Heart left ventricle (tissue), 16 donors: ENCODE measurements at regions not wholly inside any gene's neighbourhood (a gene's known extent, or its start where the extent isn't known, plus 50 kb on each side); places are given as distances from the start of the nearest gene placed in this dataset.

Source experiments
- ATAC-seq, 4 donors: fragments of 200-7000 bp; cut with Tn5 transposase; one replicate each; pipeline ENCODE4 v1.9.1; 2020 to 2022; ENCODE audit warnings: moderate library complexity in 4 of 4, mild to moderate bottlenecking in 3 of 4, moderate number of reproducible peaks in 1 of 4
- DNase-seq, 5 donors: peaks; one replicate each; pipeline ENCODE4 v3.0.0-alpha.2; 2020
- H3K27ac ChIP-seq, 12 donors: fragments of 200-600 bp; sonication (generic) in 4 of 12; one replicate each; pipeline versions ENCODE4 v1.5.0 to v1.8.0; 2016 to 2022; ENCODE audit warnings: mild to moderate bottlenecking in 2 of 12
- H3K27me3 ChIP-seq, 9 donors: fragments of 200-600 bp; sonication (generic) in 2 of 9; one replicate each; pipeline versions ENCODE4 v1.5.1 to v1.8.0; 2016 to 2022; ENCODE audit warnings: mild to moderate bottlenecking in 3 of 9
- H3K36me3 ChIP-seq, 9 donors: fragments of 200-600 bp; sonication (generic) in 2 of 9; one replicate each; pipeline versions ENCODE4 v1.5.0 to v1.8.0; 2018 to 2022; ENCODE audit warnings: mild to moderate bottlenecking in 2 of 9
- H3K4me1 ChIP-seq, 12 donors: fragments of 200-600 bp; sonication (generic) in 4 of 12; one replicate each; pipeline versions ENCODE4 v1.5.0 to v1.8.0; 2016 to 2022; ENCODE audit warnings: mild to moderate bottlenecking in 3 of 12
- H3K4me3 ChIP-seq, 12 donors: fragments of 200-600 bp; sonication (generic) in 4 of 12; one replicate each; pipeline versions ENCODE4 v1.5.0 to v1.8.0; 2017 to 2022; ENCODE audit warnings: mild to moderate bottlenecking in 9 of 12, moderate library complexity in 4 of 12
- H3K9me3 ChIP-seq, 12 donors: fragments of 200-600 bp; sonication (generic) in 4 of 12; one replicate each; pipeline versions ENCODE4 v1.5.0 to v1.8.0; 2016 to 2022; ENCODE audit warnings: mild to moderate bottlenecking in 1 of 12
- CTCF ChIP-seq, 12 donors: fragments of 200-600 bp; sonication (generic) in 4 of 12; IDR thresholded peaks; one replicate each; pipeline versions ENCODE4 v1.5.0 to v1.8.0; 2018 to 2022; ENCODE audit warnings: antibody characterized with exemption in 12 of 12, mild to moderate bottlenecking in 5 of 12
- POLR2A ChIP-seq, 2 donors: fragments of 450-650 bp; IDR thresholded peaks; one replicate each; pipeline ENCODE4 v1.6.1; 2017; ENCODE audit warnings: antibody characterized with exemption in 2 of 2, mild to moderate bottlenecking in 2 of 2, moderate library complexity in 2 of 2
- WGBS, 4 donors: extraction: QIAGEN DNeasy Blood & Tissue Kit in 2 of 4; methylation state at CpG; one replicate each; pipeline versions ENCODE4 v1.1.5 to v1.1.7; 2013 to 2018; 5-methylcytosine and 5-hydroxymethylcytosine counted together
- intact Hi-C, 10 donors: fragments of 100-400 bp; cut with DNase I; formaldehyde crosslinking; loops; one replicate each; pipeline versions ENCODE4 v1.11.1 to v1.14.2; 2022
- donor health status: ischemic (EF 13 %, LVEDD 7.1; RV severe dilation, severe dysfunction).
- donor health status: healthy with polysubstance abuse.
- donor health status: DM: no; HTN: yes; CAD: no.
- donor health status: DM: no; HTN: no; CAD: no.
- donor health status: ischemic (EF 25% LVEDD 6.9; RV normal size, moderate dysfunction).
- donor health status: ischemic (EF 25% LVEDD 5.7; RV mildly dilated, moderate dysfunction).
- donor health status: healthy.
- donor health status: DM: yes; HTN: yes; CAD: no.
- donor health status: ischemic (EF 35%, LVEDD 5.7; RV mildly dilated, moderate dysfunction).
- donor health status: nonischemic (EF 11% LVEDD 7.7; RV severe dilation, severe dysfunction).
- donor health status: DM: yes; HTN: yes; CAD: no.
- donor health status: PGD.
- donor health status: ischemic (EF 29% LVEDD 5.4; RV normal size, mild dysfunction).
- donor health status: nonischemic (EF 23%, LVEDD 6.1; RV moderate dilation, normal function).

DNA sequence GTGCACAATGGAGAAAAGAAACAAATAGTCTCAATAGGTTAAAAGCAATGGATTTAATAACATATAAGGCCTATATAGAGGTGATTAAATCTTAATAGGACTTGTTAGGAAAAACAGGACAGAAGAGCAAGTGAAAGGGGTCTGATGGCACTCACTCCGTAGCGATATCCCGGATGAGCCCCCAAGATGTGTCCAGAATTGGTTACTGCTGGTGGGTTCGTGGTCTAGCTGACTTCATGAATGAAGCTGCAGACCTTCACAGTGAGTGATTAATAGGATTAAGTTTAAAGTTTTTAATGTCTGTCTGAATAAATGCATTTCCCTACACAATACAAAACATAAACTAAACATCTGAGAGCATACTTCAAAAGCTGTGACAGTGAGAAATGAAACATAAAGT, 110.4 kb upstream of the FAM174A start:
- no peak overlapping the region for H3K27ac ChIP-seq
- intact Hi-C loops, result loop anchor here in 3 of 10 donors (10.0 kb wide), 3 partner anchors 220 to 970 kb away; no protein-coding TSS in a partner anchor
- ATAC-seq (no peak), DNase-seq (no peak)
- no peak overlapping the region for H3K4me3 ChIP-seq
- peaks cover 0 to 21% (median 12%) of the 10 kb centered on the region in 12 donors for H3K9me3 ChIP-seq
- WGBS, 4 donors, result 93 to 98% (median 96%) methylated on average over 4 of the region's 4 CpGs
- no peaks in the 10 kb centered on the region for H3K27me3 ChIP-seq
- no peaks in the 10 kb centered on the region for H3K4me1 ChIP-seq
- no peaks in the 10 kb centered on the region for H3K36me3 ChIP-seq
- TF ChIP-seq POLR2A (IDR thresholded peaks at IDR 0.05) (no peak), CTCF (IDR thresholded peaks at IDR 0.05) (no peak)

GRCh38 chr5:100424017-100424416, 111.2 kb upstream of the FAM174A start:
- WGBS, 4 donors, result 69 to 74% (median 71%) methylated on average over 1 of the region's 4 CpGs
- intact Hi-C loops, result loop anchor here in 3 of 10 donors (10.0 kb wide), 3 partner anchors 221 to 971 kb away; no protein-coding TSS in a partner anchor
- no peak for TF ChIP-seq CTCF (IDR thresholded peaks at IDR 0.05)
- TF ChIP-seq POLR2A (IDR thresholded peaks at IDR 0.05), result no peak
- no peak for DNase-seq
- H3K9me3 ChIP-seq, result peaks cover 0 to 21% (median 12%) of the 10 kb centered on the region in 12 donors
- no peaks in the 10 kb centered on the region for H3K4me1 ChIP-seq
- no peak overlapping the region for H3K27ac ChIP-seq
- ATAC-seq, result no peak
- no peaks in the 10 kb centered on the region for H3K36me3 ChIP-seq
- H3K27me3 ChIP-seq, result no peaks in the 10 kb centered on the region
- H3K4me3 ChIP-seq, result no peak overlapping the region

GRCh38 chr5:100423330-100423729, 111.8 kb upstream of the FAM174A start:
- TF ChIP-seq POLR2A (IDR thresholded peaks at IDR 0.05), result no peak
- TF ChIP-seq CTCF (IDR thresholded peaks at IDR 0.05), result no peak
- Histone ChIP-seq H3K27ac (no peak overlapping the region), H3K27me3 (no peaks in the 10 kb centered on the region), H3K36me3 (no peaks in the 10 kb centered on the region), H3K4me1 (no peaks in the 10 kb centered on the region), H3K9me3 (peaks cover 0 to 21% (median 12%) of the 10 kb centered on the region in 12 donors), H3K4me3 (no peak overlapping the region)
- WGBS, 4 donors, result 58 to 80% (median 65%) methylated on average over 5 of the region's 5 CpGs
- ATAC-seq (no peak), DNase-seq (no peak)
- intact Hi-C loops, result loop anchor here in 3 of 10 donors (10.0 kb wide), 3 partner anchors 221 to 971 kb away; no protein-coding TSS in a partner anchor

DNA sequence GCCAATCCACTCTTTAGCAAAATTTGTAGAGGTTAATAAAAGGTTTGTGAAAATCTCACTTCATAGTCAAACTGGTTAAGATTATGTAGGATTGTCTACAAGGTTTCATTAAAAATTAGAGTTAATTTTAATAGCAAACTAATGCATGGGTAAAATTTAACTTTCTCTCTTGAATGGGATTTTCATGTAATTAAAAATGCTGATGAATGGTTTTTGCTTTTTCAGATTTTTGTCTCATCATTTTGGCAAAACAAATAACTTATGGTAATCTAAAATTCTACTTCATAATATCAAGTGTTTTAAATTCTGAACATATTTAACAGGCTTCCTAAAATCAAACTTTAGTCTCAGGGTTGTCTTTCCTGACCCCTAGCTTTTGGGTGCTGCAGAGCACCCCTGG, 113.8 kb upstream of the FAM174A start:
- Histone ChIP-seq H3K4me1 (no peaks in the 10 kb centered on the region), H3K9me3 (peaks cover 0 to 21% (median 12%) of the 10 kb centered on the region in 12 donors), H3K27ac (no peak overlapping the region), H3K4me3 (no peak overlapping the region), H3K36me3 (no peaks in the 10 kb centered on the region), H3K27me3 (no peaks in the 10 kb centered on the region)
- intact Hi-C loops, result loop anchor here in 3 of 10 donors (10.0 kb wide), 3 partner anchors 223 to 973 kb away; no protein-coding TSS in a partner anchor
- DNase-seq (no peak), ATAC-seq (no peak)
- TF ChIP-seq POLR2A (IDR thresholded peaks at IDR 0.05) (no peak), CTCF (IDR thresholded peaks at IDR 0.05) (no peak)
